OCI-LY7 (cell line): ENCODE measurements at regions not wholly inside any gene's neighbourhood (a gene's known extent, or its start where the extent isn't known, plus 50 kb on each side); places are given as distances from the start of the nearest gene placed in this dataset.

ENCODE experiments used
- CTCF ChIP-seq: fragments of 200-600 bp; sonication (generic); conservative IDR thresholded peaks from 2 replicates; pipeline ENCODE4 v1.5.1; 2014; ENCODE audit warnings: mild to moderate bottlenecking, antibody characterized with exemption, low read length, moderate library complexity, mixed read lengths
- EZH2phosphoT487 ChIP-seq: fragments of 200-600 bp; sonication (generic); IDR thresholded peaks from 2 replicates; pipeline ENCODE4 v1.6.1; 2018; ENCODE audit warnings: low read depth, borderline replicate concordance, mild to moderate bottlenecking, mixed run types, antibody characterized with exemption, low read length, moderate library complexity, mixed read lengths

- TF ChIP-seq CTCF (no peak), EZH2phosphoT487 (no peak)
Observed at GRCh38 chr7:19318287-19318686, 173.1 kb upstream of the FERD3L start.
